Caco-2 (cell line): ENCODE measurements at regions not wholly inside any gene's neighbourhood (a gene's known extent, or its start where the extent isn't known, plus 50 kb on each side); places are given as distances from the start of the nearest gene placed in this dataset.

Source experiments
- BruUV-seq: library from RNA; stranded (reverse); fragments of 400-500 nt; replicated peaks from 2 replicates; lab custom pipeline; 2021; lab: Mats Ljungman, UMichigan
- CTCF ChIA-PET: fragments of 300-600 bp; sonication (Branson Sonifier 250); formaldehyde crosslinking; loops from one replicate; lab custom pipeline; 2022; ENCODE audit warnings: antibody characterized with exemption; lab: Charles Lee
- POLR2A ChIA-PET: fragments of 300-600 bp; sonication (Branson Sonifier 250); formaldehyde crosslinking; loops from one replicate; lab custom pipeline; 2022; ENCODE audit warnings: antibody characterized with exemption; lab: Charles Lee
- DNase-seq, 2 experiments: peaks; one replicate each; pipeline versions ENCODE4 v3.0.0 to v3.0.0-alpha.2; 2020 to 2022
- H3K27me3 ChIP-seq: replicated peaks from 2 replicates; pipeline ENCODE4 v1.6.0; 2011; ENCODE audit warnings: low read length; ENCODE audit not compliant: control insufficient read depth, insufficient read depth
- H3K36me3 ChIP-seq: 2 replicates; pipeline ENCODE4 v1.5.1; 2011; ENCODE audit warnings: low read length; ENCODE audit not compliant: control insufficient read depth, insufficient read depth
- H3K4me1 ChIP-seq: fragments of 250-450 bp; sonication (Bioruptor Pico); 2 replicates; pipeline ENCODE4 v1.5.1; 2020; ENCODE audit warnings: mild to moderate bottlenecking
- H3K4me3 ChIP-seq: 2 replicates; pipeline ENCODE4 v1.5.1; 2011; ENCODE audit warnings: low read depth, mild to moderate bottlenecking, control low read depth, low read length
- H3K9me3 ChIP-seq: fragments of 250-450 bp; sonication (Bioruptor Pico); 2 replicates; pipeline ENCODE4 v1.5.1; 2020; ENCODE audit warnings: mild to moderate bottlenecking, moderate library complexity
- H3K27ac Mint-ChIP-seq: one replicate; pipeline ENCODE4 v1.8.0; 2022; ENCODE audit warnings: mixed read lengths; ENCODE audit not compliant: unreplicated experiment
- H3K27me3 Mint-ChIP-seq: one replicate; pipeline ENCODE4 v1.8.0; 2022; ENCODE audit warnings: mixed read lengths; ENCODE audit not compliant: insufficient read depth, unreplicated experiment
- H3K36me3 Mint-ChIP-seq: one replicate; pipeline ENCODE4 v1.8.0; 2022; ENCODE audit warnings: mild to moderate bottlenecking, mixed read lengths; ENCODE audit not compliant: insufficient read depth, unreplicated experiment
- H3K4me1 Mint-ChIP-seq: one replicate; pipeline ENCODE4 v1.8.0; 2022; ENCODE audit warnings: low read depth, mixed read lengths; ENCODE audit not compliant: unreplicated experiment
- H3K4me3 Mint-ChIP-seq: one replicate; pipeline ENCODE4 v1.8.0; 2022; ENCODE audit warnings: mild to moderate bottlenecking, moderate library complexity, mixed read lengths; ENCODE audit not compliant: unreplicated experiment
- H3K9me3 Mint-ChIP-seq: one replicate; pipeline ENCODE4 v1.8.0; 2022; ENCODE audit warnings: mixed read lengths; ENCODE audit not compliant: unreplicated experiment
- intact Hi-C: fragments of 100-400 bp; cut with micrococcal nuclease; formaldehyde crosslinking; loops from one replicate; pipeline ENCODE4 v1.10.0; 2022; ENCODE audit not compliant: unreplicated experiment
- TF ChIP-seq, protein P1 (sequence below), 2 experiments: fragments of 200-600 bp in 1 of 2; IDR thresholded peaks; 1 replicate in 1 of 2; 2 replicates in 1 of 2; pipeline versions ENCODE4 v1.5.1 to v1.8.0; 2011 to 2022; ENCODE audit warnings: antibody characterized with exemption in 1 of 2, control low read depth in 1 of 2, inconsistent platforms in 1 of 2, low read depth in 1 of 2, low read length in 1 of 2, mild to moderate bottlenecking in 1 of 2, moderate library complexity in 1 of 2; ENCODE audit not compliant: insufficient read depth in 1 of 2, severe bottlenecking in 1 of 2, unreplicated experiment in 1 of 2

DNA sequence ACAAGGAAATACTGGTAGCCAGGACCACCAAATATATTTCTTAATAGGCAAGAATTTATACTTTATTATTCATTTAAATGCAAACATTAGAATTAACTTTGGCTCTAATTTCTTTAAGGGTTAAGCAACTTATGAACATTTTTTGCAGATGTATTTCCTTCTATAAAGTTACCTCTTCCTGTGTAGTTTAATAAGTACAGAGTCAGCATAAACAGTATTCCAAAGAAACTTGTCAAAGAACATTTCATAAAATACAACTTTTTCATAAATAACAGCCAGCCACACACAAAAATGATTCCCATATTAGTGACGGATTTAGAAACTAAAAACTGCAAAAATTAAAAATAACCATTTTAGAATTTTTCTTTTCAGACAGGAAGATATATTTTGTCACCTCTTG lies 723.2 kb downstream of the KCNJ2 start:
- POLR2A ChIA-PET: no interaction called here
- intact Hi-C loops: no loop called here
- Mint-ChIP-seq H3K4me3 (no peak overlapping the region), H3K4me1 (no peaks in the 10 kb centered on the region), H3K36me3 (no peaks in the 10 kb centered on the region), H3K27me3 (peaks cover 6% of the 10 kb centered on the region), H3K9me3 (no peaks in the 10 kb centered on the region), H3K27ac (no peak overlapping the region)
- DNase-seq: no peak
- Histone ChIP-seq H3K9me3 (peaks cover 4% of the 10 kb centered on the region; the same call in 1 of the 2 replicates), H3K27me3 (no peaks in the 10 kb centered on the region), H3K36me3 (no peaks in the 10 kb centered on the region), H3K4me3 (no peak overlapping the region), H3K4me1 (no peaks in the 10 kb centered on the region)
- CTCF ChIA-PET: no interaction called here
- no TSS peak for BruUV-seq
- TF ChIP-seq, protein P1, sequence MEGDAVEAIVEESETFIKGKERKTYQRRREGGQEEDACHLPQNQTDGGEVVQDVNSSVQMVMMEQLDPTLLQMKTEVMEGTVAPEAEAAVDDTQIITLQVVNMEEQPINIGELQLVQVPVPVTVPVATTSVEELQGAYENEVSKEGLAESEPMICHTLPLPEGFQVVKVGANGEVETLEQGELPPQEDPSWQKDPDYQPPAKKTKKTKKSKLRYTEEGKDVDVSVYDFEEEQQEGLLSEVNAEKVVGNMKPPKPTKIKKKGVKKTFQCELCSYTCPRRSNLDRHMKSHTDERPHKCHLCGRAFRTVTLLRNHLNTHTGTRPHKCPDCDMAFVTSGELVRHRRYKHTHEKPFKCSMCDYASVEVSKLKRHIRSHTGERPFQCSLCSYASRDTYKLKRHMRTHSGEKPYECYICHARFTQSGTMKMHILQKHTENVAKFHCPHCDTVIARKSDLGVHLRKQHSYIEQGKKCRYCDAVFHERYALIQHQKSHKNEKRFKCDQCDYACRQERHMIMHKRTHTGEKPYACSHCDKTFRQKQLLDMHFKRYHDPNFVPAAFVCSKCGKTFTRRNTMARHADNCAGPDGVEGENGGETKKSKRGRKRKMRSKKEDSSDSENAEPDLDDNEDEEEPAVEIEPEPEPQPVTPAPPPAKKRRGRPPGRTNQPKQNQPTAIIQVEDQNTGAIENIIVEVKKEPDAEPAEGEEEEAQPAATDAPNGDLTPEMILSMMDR (IDR thresholded peaks at IDR 0.05; ENCODE audit: insufficient read depth in 1 of 2, low read depth in 1 of 2, low read length in 1 of 2, severe bottlenecking in 1 of 2, unreplicated experiment in 1 of 2): no peak

DNA sequence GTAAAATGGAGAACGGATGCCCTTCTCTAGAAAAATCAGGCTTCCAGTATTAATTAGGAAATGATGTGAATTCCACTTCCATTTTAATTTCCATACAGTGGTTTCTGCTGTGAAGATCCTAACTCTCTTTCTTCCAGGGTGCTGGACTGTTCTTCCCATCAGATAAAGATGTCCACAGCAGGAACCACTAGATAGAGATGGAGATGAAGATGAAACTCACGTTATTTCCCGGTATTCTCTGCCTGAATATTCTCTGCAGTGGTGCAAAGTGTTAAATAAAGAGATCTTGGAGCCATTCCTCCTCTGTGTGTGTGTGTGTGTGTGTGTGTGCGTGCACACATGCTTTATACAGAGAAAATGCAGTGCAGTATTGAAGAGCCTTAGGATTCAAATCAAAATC lies 727.5 kb downstream of the KCNJ2 start:
- Mint-ChIP-seq H3K36me3 (no peaks in the 10 kb centered on the region), H3K27me3 (peaks cover 4% of the 10 kb centered on the region), H3K9me3 (peaks cover 9% of the 10 kb centered on the region), H3K4me3 (no peak overlapping the region), H3K27ac (no peak overlapping the region), H3K4me1 (no peaks in the 10 kb centered on the region)
- DNase-seq: no peak
- H3K4me1 ChIP-seq: no peaks in the 10 kb centered on the region
- TF ChIP-seq, protein P1 (IDR thresholded peaks at IDR 0.05; ENCODE audit: insufficient read depth in 1 of 2, low read depth in 1 of 2, low read length in 1 of 2, severe bottlenecking in 1 of 2, unreplicated experiment in 1 of 2): no peak
- intact Hi-C loops: no loop called here
- ChIA-PET POLR2A (no interaction called here), CTCF (no interaction called here)
- no TSS peak for BruUV-seq
- no peaks in the 10 kb centered on the region for H3K27me3 ChIP-seq
- H3K36me3 ChIP-seq: no peaks in the 10 kb centered on the region
- no peak overlapping the region for H3K4me3 ChIP-seq
- H3K9me3 ChIP-seq: peaks cover 4% of the 10 kb centered on the region; the same call in 1 of the 2 replicates

DNA sequence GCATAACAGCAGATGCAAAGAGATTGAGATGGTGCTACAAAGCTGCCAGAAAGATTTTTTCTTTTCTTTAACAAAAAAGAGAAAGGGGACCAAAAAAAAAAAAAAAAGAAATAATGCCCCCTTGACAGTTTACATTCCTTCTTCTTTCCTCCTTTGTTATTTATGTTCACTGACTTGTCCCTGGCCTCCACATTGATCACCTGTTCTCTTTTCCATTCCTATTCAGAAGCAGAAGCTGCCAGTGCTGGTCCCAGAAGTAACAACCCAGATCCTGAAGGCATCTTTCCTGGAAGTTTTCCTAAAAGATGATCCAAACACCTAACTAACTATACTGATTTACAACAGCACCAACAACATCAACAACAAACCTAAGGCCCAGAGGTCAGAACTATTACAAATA lies 728.1 kb downstream of the KCNJ2 start:
- Histone ChIP-seq H3K4me3 (no peak overlapping the region), H3K9me3 (peaks cover 4% of the 10 kb centered on the region; the same call in 1 of the 2 replicates), H3K4me1 (no peaks in the 10 kb centered on the region), H3K27me3 (no peaks in the 10 kb centered on the region), H3K36me3 (no peaks in the 10 kb centered on the region)
- peaks cover 4% of the 10 kb centered on the region for H3K27me3 Mint-ChIP-seq
- POLR2A ChIA-PET: no interaction called here
- no peaks in the 10 kb centered on the region for H3K4me1 Mint-ChIP-seq
- H3K27ac Mint-ChIP-seq: no peak overlapping the region
- H3K36me3 Mint-ChIP-seq: no peaks in the 10 kb centered on the region
- DNase-seq: no peak
- H3K4me3 Mint-ChIP-seq: no peak overlapping the region
- H3K9me3 Mint-ChIP-seq: peaks cover 10% of the 10 kb centered on the region
- TF ChIP-seq, protein P1 (IDR thresholded peaks at IDR 0.05; ENCODE audit: insufficient read depth in 1 of 2, low read depth in 1 of 2, low read length in 1 of 2, severe bottlenecking in 1 of 2, unreplicated experiment in 1 of 2): no peak
- intact Hi-C loops: no loop called here
- CTCF ChIA-PET: no interaction called here
- BruUV-seq: no TSS peak
